ENCODE measurements at regions not wholly inside any gene's neighbourhood (a gene's known extent, or its start where the extent isn't known, plus 50 kb on each side); places are given as distances from the start of the nearest gene placed in this dataset.
"Not testable (repeated sequence)": the region's sequence is repeated elsewhere in the genome, so short reads cannot be mapped to it uniquely, and the experiment has no call there.

- no peak for DNase-seq
Observed at GRCh38 chr5:106522296-106522695, 1148.4 kb downstream of the EFNA5 start.

- DNase-seq: no peak
Observed at GRCh38 chr5:106521701-106522100, 1149.0 kb downstream of the EFNA5 start.

GRCh38 chr5:106510321-106510720 is 1160.4 kb downstream of the EFNA5 start:
- DNase-seq: no peak

- DNase-seq: no peak
Observed at GRCh38 chr5:106508894-106509293, 1161.8 kb downstream of the EFNA5 start.

- DNase-seq: no peak
Observed at GRCh38 chr5:106493910-106494309, 1176.8 kb downstream of the EFNA5 start.

GRCh38 chr5:106489004-106489403 is 1181.7 kb downstream of the EFNA5 start:
- no peak for DNase-seq

- DNase-seq: no peak
Observed at GRCh38 chr5:106488407-106488806, 1182.3 kb downstream of the EFNA5 start.

GRCh38 chr5:106481374-106481773 is 1189.4 kb downstream of the EFNA5 start:
- DNase-seq: no peak

GRCh38 chr5:106476630-106477029 is 1194.1 kb downstream of the EFNA5 start:
- DNase-seq: no peak

GRCh38 chr5:106474066-106474465 is 1196.7 kb downstream of the EFNA5 start:
- DNase-seq: no peak

- no peak for DNase-seq
Observed at GRCh38 chr5:106459541-106459940, 1211.2 kb downstream of the EFNA5 start.

GRCh38 chr5:106454651-106455415 is 1215.9 kb downstream of the EFNA5 start:
- no peak for DNase-seq

- DNase-seq: no peak
Observed at GRCh38 chr5:106454050-106454449, 1216.7 kb downstream of the EFNA5 start.

- no peak for DNase-seq
Observed at GRCh38 chr5:106451998-106452397, 1218.7 kb downstream of the EFNA5 start.

- DNase-seq: no peak
Observed at GRCh38 chr5:106443746-106444145, 1227.0 kb downstream of the EFNA5 start.

- DNase-seq: no peak
Observed at GRCh38 chr5:106435185-106435584, 1235.6 kb downstream of the EFNA5 start.

- DNase-seq: not testable (repeated sequence)
Observed at GRCh38 chr5:106430733-106431132, 1240.0 kb downstream of the EFNA5 start.

GRCh38 chr5:106423109-106423897 is 1247.4 kb downstream of the EFNA5 start:
- no peak for DNase-seq

GRCh38 chr5:106420102-106420501 is 1250.6 kb downstream of the EFNA5 start:
- DNase-seq: no peak

- no peak for DNase-seq
Observed at GRCh38 chr5:106418196-106418595, 1252.5 kb downstream of the EFNA5 start.

GRCh38 chr5:106417566-106417965 is 1253.2 kb downstream of the EFNA5 start:
- DNase-seq: no peak

- DNase-seq: no peak
Observed at GRCh38 chr5:106417163-106417562, 1253.6 kb downstream of the EFNA5 start.

GRCh38 chr5:106415541-106415940 is 1255.2 kb downstream of the EFNA5 start:
- no peak for DNase-seq

GRCh38 chr5:106414342-106414741 is 1256.4 kb downstream of the EFNA5 start:
- no peak for DNase-seq
